GM13977 (cell line): ENCODE measurements at regions not wholly inside any gene's neighbourhood (a gene's known extent, or its start where the extent isn't known, plus 50 kb on each side); places are given as distances from the start of the nearest gene placed in this dataset.
"Not testable (repeated sequence)": the region's sequence is repeated elsewhere in the genome, so short reads cannot be mapped to it uniquely, and the experiment has no call there.

ENCODE experiments used
- DNase-seq: peaks from one replicate; pipeline ENCODE4 v3.0.0; 2012; ENCODE audit warnings: low spot score
- in situ Hi-C: fragments of 300-500 bp; cut with MboI; formaldehyde crosslinking; loops from one replicate; pipeline ENCODE4 v1.12.0; 2022; ENCODE audit warnings: low sequenced_read_pairs, low pct_unique_long_range_greater_than_20kb, mixed read lengths, inconsistent platforms; ENCODE audit not compliant: unreplicated experiment
- TF ChIP-seq, protein P1 (sequence below): IDR thresholded peaks from 2 replicates; pipeline ENCODE4 v1.5.1; 2012; ENCODE audit warnings: mild to moderate bottlenecking, control low read depth; ENCODE audit not compliant: insufficient read depth; ENCODE audit errors: extremely low read depth, missing control alignments

DNA sequence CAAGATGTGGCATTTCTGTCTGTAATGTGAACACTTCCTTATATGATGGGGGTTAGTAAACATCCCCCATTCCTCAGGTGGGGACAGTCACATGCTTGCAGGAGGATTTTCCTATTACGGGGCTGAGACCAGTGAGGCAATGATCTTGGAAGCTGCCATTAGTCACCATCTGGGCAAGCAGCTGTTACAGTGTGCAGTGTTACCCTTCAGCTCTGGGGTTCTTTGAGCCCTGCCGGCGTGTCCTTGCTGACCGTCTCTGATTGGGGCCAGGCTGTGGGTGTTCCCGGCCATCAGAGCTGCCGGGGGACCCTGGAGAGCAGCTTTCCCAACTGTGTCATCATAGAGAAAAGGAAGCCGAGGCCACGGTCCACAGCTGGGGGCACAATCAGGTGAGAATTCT is 126.8 kb upstream of the FAM20C start:
- TF ChIP-seq, protein P1, sequence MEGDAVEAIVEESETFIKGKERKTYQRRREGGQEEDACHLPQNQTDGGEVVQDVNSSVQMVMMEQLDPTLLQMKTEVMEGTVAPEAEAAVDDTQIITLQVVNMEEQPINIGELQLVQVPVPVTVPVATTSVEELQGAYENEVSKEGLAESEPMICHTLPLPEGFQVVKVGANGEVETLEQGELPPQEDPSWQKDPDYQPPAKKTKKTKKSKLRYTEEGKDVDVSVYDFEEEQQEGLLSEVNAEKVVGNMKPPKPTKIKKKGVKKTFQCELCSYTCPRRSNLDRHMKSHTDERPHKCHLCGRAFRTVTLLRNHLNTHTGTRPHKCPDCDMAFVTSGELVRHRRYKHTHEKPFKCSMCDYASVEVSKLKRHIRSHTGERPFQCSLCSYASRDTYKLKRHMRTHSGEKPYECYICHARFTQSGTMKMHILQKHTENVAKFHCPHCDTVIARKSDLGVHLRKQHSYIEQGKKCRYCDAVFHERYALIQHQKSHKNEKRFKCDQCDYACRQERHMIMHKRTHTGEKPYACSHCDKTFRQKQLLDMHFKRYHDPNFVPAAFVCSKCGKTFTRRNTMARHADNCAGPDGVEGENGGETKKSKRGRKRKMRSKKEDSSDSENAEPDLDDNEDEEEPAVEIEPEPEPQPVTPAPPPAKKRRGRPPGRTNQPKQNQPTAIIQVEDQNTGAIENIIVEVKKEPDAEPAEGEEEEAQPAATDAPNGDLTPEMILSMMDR: no peak
- DNase-seq: no peak
- in situ Hi-C loops: no loop called here

DNA sequence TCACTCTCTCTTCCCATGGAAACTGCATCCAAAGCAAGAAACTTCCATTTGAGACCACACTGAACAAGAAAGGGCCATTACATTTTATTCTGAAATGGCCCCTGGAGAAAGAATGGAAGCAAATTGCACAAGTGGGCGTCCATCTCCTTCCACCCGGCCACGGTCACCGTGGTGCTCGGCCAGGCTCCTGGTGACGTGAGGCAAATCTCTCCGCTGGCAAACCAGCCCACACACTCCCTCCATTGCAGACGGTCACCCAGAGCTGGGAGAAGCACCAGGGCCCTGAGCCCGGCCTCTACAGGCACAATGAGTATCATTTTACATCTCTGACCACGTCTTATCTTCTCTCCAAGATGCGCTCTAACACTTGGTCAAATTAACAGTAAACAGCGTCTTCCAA is 126.1 kb upstream of the FAM20C start:
- DNase-seq: no peak
- in situ Hi-C loops: no loop called here
- TF ChIP-seq, protein P1: no peak

DNA sequence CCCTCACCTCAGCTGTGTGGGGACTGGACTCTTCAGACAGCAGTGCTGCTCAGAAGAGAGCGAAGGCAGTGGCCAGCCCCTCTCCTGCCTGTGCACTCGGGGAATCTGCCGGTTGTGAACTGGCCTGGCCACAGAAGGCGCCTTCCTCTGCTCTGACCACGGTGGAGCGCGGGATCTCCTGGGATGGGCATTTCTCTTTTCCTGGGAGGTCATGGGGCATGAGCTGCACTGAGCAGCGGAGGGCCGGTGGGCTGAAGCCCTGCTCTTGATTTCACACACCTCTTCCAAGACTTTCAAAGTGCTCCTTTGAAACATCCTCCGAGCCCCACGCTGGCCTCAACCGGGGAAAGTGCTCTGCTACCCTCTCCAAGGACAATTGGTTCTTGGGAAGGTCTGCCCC is 125.6 kb upstream of the FAM20C start:
- in situ Hi-C loops: no loop called here
- TF ChIP-seq, protein P1: no peak

DNA sequence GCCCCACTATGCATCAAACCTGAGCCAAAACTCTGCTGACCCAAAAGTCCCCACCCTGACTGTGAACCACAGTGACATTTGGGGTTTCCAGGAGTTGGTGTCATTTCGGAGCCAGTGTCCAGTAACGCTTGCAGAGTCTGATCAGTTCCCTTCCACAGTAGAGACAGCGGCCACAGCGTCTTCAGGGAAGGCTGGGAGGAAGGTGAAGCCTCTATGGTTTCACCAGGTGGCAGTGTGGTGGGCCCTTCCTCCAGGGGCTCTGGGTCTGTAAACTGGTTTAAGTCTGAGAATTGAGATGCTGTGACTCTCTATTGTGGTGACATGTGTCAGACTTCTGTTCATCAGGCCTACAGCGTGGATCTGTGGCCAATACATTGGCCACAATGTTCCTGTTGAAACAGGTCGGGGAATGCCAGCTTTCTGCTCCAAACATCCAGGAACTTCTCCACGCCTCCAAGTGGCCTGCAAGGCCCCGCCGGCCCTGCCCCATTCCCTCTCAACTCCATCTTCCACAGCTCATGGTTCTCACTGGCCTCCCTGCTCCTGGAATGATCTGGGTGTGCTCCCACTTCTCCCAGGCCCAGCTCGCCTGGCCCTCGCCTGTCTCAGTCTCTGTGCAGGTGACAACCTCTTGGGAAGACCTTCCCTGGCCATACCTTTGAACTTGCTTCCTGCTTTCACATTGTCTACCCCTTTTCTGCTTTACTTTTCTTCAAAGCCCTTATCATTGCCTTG is 124.5 kb upstream of the FAM20C start:
- in situ Hi-C loops: no loop called here
- TF ChIP-seq, protein P1: no peak
- DNase-seq: no peak

More for the DNA sequence above, 125.6 kb upstream of the FAM20C start:
- no peak for DNase-seq

DNA sequence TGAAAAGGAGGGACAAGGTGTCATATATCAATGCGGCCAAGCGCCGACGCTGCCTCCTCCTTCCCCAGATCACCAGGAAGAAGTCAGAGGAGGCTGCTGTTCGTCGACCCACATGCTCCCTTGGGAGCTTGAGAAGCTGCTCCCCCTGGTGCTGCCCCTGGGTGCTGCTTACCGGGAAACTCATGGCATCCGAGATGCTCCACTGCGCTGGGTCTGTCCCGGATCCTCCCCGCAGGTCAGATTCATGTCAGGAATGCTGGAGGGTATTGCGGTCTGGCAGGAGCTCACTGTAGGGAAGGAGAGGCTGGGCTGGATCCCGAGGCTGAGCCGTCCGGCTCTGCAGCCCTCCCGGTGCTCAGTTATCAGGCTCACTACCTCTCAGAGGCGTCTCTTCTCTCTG is 123.7 kb upstream of the FAM20C start:
- in situ Hi-C loops: no loop called here
- no peak for DNase-seq
- TF ChIP-seq, protein P1: no peak

DNA sequence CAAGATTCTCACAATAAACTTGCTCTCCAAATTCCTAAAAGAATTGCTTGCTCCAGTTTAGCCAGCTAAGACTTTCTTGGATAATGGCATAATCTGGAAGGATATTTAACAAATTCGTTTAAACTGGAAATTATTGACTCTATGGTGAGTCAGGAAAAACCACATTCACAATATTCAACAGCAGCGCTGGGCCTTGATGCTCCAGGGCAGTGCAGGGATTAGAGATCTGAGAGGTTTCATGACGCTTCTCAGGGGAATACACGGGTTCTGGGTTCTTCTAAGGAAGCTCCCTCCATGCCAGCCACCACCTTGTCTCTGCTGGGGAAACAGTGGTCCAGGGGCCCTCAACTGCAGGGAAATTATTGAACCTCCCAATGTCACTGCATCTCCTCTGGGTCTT is 123.3 kb upstream of the FAM20C start:
- in situ Hi-C loops: not testable (repeated sequence)

DNA sequence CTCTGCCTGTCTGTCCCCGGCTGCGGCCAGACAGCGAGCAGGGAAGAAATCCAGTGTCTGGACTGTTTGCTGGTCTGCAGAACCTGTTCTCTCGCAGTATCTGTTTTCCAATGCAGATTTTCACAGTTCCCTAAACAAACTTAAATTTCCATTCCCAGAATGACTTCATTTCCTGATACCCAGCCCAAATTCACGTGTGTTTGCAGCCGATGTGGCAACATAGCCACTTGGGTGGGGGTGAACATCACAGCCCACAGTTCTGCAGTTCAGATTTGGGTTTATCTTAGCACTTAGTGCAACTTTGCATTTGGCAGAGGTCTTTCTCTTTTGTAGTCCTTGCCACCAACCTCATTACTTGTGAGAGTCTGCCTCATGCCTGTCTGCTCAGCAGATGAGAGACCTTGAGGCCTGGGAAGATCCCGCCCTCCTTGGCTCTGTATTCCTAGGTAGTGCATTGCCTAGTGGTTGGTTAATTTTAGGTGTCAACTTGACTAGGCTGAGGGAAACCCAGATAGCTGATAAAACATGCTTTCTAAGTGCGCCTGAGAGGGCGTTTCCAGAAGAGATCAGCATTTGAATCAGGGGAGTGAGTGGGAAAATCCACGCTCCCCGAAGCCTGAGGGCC is 122.8 kb upstream of the FAM20C start:
- in situ Hi-C loops: not testable (repeated sequence)

More for the DNA sequence above, 123.3 kb upstream of the FAM20C start:
- not testable (repeated sequence) for DNase-seq

DNA sequence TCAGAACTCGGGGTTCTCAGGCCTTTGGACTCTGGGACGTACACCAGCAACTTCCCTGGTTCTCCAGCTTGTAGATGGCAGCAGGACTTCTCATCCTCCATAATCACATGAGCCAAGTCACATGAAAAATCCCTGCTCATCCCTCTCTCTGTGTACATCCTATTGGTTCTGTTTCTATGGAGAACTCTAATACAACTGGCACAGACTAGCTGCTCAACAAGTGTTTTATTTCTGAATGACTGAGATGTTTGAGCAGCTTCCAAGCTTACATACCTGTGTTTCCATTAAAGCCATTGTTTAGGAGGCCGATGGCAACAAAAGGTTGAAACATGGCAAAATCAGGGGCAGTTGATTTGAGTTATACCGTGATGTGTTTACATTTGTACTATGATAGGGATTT is 122.2 kb upstream of the FAM20C start:
- DNase-seq, in situ Hi-C loops: not testable (repeated sequence)

More for the DNA sequence above, 122.8 kb upstream of the FAM20C start:
- not testable (repeated sequence) for DNase-seq

DNA sequence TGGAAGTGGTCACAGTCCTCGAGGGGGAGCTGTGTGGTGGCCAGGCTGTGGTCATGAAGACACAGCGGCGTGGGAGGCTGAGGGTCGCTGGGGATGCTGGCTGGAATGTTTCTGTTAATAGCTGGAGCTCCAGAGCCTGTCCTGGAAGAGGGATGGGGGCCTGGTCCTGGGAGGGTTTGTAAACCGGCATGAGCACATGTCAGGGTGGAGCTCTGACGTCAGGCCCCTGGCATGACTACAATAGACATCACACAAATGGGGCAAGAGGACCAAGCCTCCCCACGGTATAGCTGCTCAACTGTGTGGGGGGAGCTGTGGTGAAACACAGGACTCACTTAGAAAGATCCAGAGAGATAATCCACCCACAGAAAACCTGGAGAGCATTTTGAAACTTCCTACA is 121.4 kb upstream of the FAM20C start:
- in situ Hi-C loops, DNase-seq: not testable (repeated sequence)

DNA sequence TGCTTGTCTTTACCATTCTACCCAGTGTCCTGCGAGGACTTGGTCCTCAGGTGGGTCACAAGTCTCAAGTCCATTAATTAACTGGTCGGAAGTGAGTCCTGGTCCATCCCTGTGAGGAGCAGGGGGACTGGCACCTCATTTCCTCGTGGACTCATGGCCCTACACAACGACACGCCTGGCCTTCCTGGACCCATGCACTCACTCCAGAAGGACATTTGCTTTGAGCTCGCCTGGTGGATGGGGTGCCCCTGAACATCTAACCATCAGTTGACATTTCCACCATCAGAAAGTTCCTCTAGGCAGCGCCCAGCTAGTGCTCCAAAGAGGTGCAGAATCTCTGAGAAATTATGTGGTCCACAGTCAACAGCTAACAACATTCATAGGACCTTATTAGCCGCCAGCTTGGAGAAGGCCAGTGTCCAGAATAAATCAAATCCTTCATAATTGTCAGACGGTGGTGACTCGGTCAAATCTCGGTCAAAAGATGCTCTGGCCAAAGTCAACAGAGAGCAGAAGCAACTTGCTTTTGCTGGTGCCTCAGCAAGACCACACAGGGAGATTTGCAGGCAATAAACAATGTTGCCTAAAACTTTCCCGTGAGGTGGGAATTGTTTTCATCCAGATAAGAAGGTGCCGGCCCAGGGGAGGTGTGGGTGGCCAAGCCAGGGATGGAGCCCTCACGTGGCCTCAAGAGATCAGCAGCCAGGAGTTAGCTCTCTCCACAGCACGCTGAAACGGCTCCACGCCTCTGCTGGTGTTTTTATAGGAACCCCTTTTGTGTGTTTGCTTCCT is 119.9 kb upstream of the FAM20C start:
- DNase-seq, in situ Hi-C loops: not testable (repeated sequence)

DNA sequence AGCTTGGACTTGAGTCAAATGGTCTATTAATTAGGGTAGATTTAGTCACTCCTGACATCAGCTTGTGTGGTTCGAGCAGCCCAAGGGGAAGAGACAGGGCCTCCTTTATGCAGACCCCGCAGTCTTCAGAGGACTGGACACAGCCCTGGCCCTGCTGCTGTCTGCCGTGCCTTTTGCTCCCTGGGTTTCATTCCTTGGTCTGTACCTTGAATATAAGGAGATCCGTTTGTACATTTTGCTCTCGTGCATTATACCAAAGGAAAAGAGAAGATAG is 119.4 kb upstream of the FAM20C start:
- DNase-seq, in situ Hi-C loops: not testable (repeated sequence)
